SKM-1 treated with dmso at 0.1 percent for 144 hours (cell line): ENCODE measurements at regions not wholly inside any gene's neighbourhood (a gene's known extent, or its start where the extent isn't known, plus 50 kb on each side); places are given as distances from the start of the nearest gene placed in this dataset.
"Not testable (repeated sequence)": the region's sequence is repeated elsewhere in the genome, so short reads cannot be mapped to it uniquely, and the experiment has no call there.

Experiments used
- DNase-seq: peaks from one replicate; lab custom pipeline; 2025; ENCODE audit not compliant: unreplicated experiment; lab: John Stamatoyannopoulos, UW

- no peak for DNase-seq
Measured at GRCh38 chr10:131577178-131577555, 265.6 kb upstream of the TCERG1L start.

- no peak for DNase-seq
Measured at GRCh38 chr10:131577786-131578471, 266.4 kb upstream of the TCERG1L start.

- DNase-seq, result no peak
Measured at GRCh38 chr10:131578472-131578970, 267.0 kb upstream of the TCERG1L start.

- no peak for DNase-seq
Measured at GRCh38 chr10:131579251-131580071, 267.9 kb upstream of the TCERG1L start.

- no peak for DNase-seq
Measured at GRCh38 chr10:131580076-131580652, 268.6 kb upstream of the TCERG1L start.

GRCh38 chr10:131580674-131581073 lies 269.2 kb upstream of the TCERG1L start:
- no peak for DNase-seq

- DNase-seq, result not testable (repeated sequence)
Measured at GRCh38 chr10:131581547-131581946, 270.0 kb upstream of the TCERG1L start.

- DNase-seq, result no peak
Measured at GRCh38 chr10:131584287-131584686, 272.8 kb upstream of the TCERG1L start.

GRCh38 chr10:131585761-131586160 lies 274.2 kb upstream of the TCERG1L start:
- no peak for DNase-seq

- DNase-seq, result no peak
Measured at GRCh38 chr10:131586958-131587357, 275.4 kb upstream of the TCERG1L start.

- no peak for DNase-seq
Measured at GRCh38 chr10:131587976-131588680, 276.6 kb upstream of the TCERG1L start.

- DNase-seq, result no peak
Measured at GRCh38 chr10:131588704-131589220, 277.2 kb upstream of the TCERG1L start.

- no peak for DNase-seq
Measured at GRCh38 chr10:131590567-131590966, 279.0 kb upstream of the TCERG1L start.

- no peak for DNase-seq
Measured at GRCh38 chr10:131591936-131592335, 280.4 kb upstream of the TCERG1L start.

GRCh38 chr10:131609176-131609575 lies 291.6 kb upstream of the PPP2R2D start:
- DNase-seq, result no peak

- DNase-seq, result no peak
Measured at GRCh38 chr10:131615150-131615549, 285.7 kb upstream of the PPP2R2D start.

- no peak for DNase-seq
Measured at GRCh38 chr10:131616040-131616439, 284.8 kb upstream of the PPP2R2D start.

GRCh38 chr10:131617113-131617858 lies 283.5 kb upstream of the PPP2R2D start:
- no peak for DNase-seq

- DNase-seq, result no peak
Measured at GRCh38 chr10:131618587-131619267, 282.1 kb upstream of the PPP2R2D start.

- DNase-seq, result no peak
Measured at GRCh38 chr10:131620314-131620713, 280.5 kb upstream of the PPP2R2D start.
